HG03575 (cell line): ENCODE measurements at regions not wholly inside any gene's neighbourhood (a gene's known extent, or its start where the extent isn't known, plus 50 kb on each side); places are given as distances from the start of the nearest gene placed in this dataset.
A peak's percentile ranks its signal among the peaks of the same experiment; 100 is the strongest.

Experiments used
- ATAC-seq: cut with Tn5 transposase; IDR thresholded peaks from one replicate; pipeline ENCODE4 v1.9.1; 2021; ENCODE audit not compliant: unreplicated experiment, insufficient number of reproducible peaks, low FRiP score; ENCODE audit errors: extremely low read depth

- ATAC-seq = no peak
Observed at GRCh38 chr3:117534138-117534537, 824.6 kb downstream of the TUSC7 start.

GRCh38 chr3:117536006-117536405, 826.4 kb downstream of the TUSC7 start:
- ATAC-seq = no peak

- no peak for ATAC-seq
Observed at GRCh38 chr3:117537949-117538348, 828.4 kb downstream of the TUSC7 start.

GRCh38 chr3:117539729-117540128, 830.1 kb downstream of the TUSC7 start:
- no peak for ATAC-seq

GRCh38 chr3:117540597-117540996, 831.0 kb downstream of the TUSC7 start:
- ATAC-seq = no peak

- ATAC-seq = no peak
Observed at GRCh38 chr3:117541721-117542120, 832.1 kb downstream of the TUSC7 start.

GRCh38 chr3:117543521-117543920, 833.9 kb downstream of the TUSC7 start:
- ATAC-seq = no peak

- no peak for ATAC-seq
Observed at GRCh38 chr3:117545484-117545883, 835.9 kb downstream of the TUSC7 start.

- no peak for ATAC-seq
Observed at GRCh38 chr3:117547956-117548550, 838.5 kb downstream of the TUSC7 start.

- ATAC-seq = no peak
Observed at GRCh38 chr3:117548600-117548999, 839.0 kb downstream of the TUSC7 start.

- ATAC-seq = no peak
Observed at GRCh38 chr3:117549716-117550115, 840.1 kb downstream of the TUSC7 start.

- ATAC-seq = no peak
Observed at GRCh38 chr3:117550766-117551165, 841.2 kb downstream of the TUSC7 start.

- ATAC-seq = peak; percentile 75
Observed at GRCh38 chr3:117553461-117553860, 843.9 kb downstream of the TUSC7 start.

GRCh38 chr3:117556646-117557407, 847.2 kb downstream of the TUSC7 start:
- no peak for ATAC-seq

GRCh38 chr3:117557464-117558090, 848.0 kb downstream of the TUSC7 start:
- no peak for ATAC-seq

- ATAC-seq = no peak
Observed at GRCh38 chr3:117558681-117559080, 849.1 kb downstream of the TUSC7 start.

- ATAC-seq = no peak
Observed at GRCh38 chr3:117562000-117562399, 852.4 kb downstream of the TUSC7 start.

- no peak for ATAC-seq
Observed at GRCh38 chr3:117563063-117563462, 853.5 kb downstream of the TUSC7 start.

GRCh38 chr3:117565777-117566176, 856.2 kb downstream of the TUSC7 start:
- ATAC-seq = no peak

GRCh38 chr3:117566926-117567325, 857.3 kb downstream of the TUSC7 start:
- ATAC-seq = no peak
